Endothelial cell of hepatic sinusoid (primary cell): ENCODE measurements at regions not wholly inside any gene's neighbourhood (a gene's known extent, or its start where the extent isn't known, plus 50 kb on each side); places are given as distances from the start of the nearest gene placed in this dataset.
"Not testable (repeated sequence)": the region's sequence is repeated elsewhere in the genome, so short reads cannot be mapped to it uniquely, and the experiment has no call there.

Experiments
- in situ Hi-C: cut with HindIII; loops from 2 replicates; pipeline ENCODE4 v1.10.0; 2017; ENCODE audit warnings: low sequenced_read_pairs

DNA sequence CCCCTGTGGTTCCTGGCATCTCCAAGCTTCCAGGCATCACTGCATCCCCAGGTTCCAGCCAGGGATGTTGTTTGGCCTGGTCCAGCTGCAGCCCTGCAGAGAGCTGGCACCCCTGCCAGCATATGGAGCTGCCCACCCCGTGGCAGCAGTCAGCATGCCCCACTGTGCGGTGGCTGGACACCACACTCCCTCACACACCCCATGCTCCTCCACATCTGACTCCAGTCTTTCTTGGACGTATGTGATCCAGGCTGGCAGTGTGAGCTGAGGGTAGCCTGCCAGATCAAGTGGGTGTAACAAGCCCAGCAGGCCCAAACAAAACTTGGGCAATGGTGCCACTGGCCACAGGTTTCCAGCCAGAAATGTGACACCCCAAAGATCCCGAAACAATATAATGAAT, 620.4 kb downstream of the RWDD3 start:
- in situ Hi-C loops: no loop called here

DNA sequence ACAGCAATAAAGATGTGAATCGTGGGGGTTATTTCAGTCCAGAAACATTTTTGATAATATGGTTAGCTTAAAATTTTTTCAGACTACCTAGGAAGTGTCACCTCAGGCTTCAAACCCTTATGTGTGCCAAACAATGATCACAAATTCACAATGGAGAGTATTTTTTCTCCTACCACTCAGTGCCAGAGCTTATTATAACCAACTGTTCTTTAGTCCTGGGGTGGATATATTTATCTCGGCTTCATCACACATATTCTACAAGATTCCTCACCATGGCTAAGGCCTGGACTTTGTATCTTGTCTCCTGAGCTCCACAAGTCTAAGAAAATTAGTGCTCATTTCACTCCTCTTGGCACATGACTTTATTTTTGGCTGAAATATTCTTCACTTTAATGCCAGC, 629.1 kb downstream of the RWDD3 start:
- in situ Hi-C loops: no loop called here

DNA sequence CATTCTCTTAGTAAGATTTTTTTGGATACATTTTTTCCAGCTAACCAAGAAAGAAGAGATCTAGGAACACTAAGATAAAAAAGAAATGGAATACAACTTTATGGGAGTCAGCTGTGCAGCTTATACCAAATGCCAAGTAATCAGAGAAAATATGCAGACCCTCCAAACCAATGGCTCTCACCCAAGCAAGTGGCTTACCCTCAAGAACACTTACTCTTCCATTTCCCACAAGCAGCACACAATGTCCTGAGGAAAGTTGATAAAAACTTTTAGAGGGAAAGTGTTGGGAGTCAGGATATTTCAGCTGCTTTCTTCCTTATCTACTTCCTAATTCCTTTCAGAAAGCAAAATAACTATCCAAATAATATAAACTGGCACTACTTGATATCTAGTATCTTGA, 631.8 kb downstream of the RWDD3 start:
- in situ Hi-C loops: no loop called here

DNA sequence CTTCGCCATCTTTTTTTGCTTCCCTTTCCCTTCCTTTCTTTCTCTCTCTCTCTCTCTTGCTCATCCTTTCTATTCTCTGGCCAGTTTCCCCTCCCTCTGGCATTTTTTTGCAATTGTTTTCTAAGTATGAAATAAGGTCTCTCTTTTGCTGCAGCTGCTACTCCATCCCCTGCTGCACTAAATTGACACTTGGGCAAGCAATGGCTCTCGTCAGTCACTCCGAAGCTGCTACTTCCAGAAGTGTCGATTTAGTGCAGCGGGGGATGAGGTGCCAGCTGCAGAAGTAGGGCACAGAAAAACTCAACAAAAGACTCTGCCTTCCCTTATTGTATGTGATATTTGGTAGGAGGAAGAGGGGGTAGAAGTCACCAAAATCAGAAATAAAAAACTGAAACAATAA, 642.3 kb downstream of the RWDD3 start:
- in situ Hi-C loops: no loop called here

DNA sequence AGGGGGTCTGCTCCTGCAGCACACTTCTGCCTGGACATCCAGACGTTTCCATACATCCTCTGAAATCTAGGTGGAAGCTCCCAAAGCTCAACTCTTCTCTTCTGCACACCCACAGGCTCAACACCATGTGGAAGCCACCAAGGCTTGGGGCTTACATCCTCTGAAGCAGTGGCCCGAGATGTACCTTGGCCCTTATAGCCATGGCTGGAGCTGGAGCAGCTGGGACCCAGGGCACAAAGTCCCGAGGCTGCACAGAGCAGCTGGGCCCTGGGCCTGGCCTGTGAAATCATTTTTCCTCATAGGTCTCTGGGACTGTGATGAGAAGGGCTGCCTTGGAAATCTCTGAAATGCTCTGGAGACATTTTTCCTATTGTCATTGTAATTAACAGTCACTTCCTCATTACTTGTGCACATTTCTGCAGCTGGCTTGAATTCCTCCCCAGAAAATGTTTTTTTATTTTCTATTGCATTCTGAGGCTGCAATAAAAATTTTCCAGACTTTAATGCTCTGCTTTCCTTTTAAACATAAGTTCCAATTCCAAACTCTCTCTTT, 645.6 kb downstream of the RWDD3 start:
- in situ Hi-C loops: no loop called here

DNA sequence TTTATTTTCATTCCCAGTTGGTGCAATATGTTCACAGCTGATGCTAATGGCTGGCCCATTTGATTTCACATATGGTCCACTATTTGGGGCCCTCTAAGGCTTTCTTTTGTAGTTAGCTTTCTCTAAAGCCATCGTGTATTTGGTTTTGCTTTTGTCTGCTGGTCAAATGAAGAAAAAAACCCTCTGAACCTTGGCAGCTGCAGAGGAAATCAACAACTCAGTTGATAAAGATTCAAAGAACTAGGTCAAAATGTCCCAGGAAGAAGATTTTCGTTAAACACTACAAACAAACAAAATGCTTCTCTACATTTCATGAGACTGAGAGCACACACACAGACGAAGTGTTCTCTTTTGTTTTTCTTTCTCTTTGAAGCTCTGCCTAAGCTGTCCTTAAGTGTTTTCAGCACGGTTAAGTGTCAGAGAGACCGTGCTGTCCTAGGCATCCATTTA, 655.0 kb downstream of the RWDD3 start:
- in situ Hi-C loops: no loop called here

DNA sequence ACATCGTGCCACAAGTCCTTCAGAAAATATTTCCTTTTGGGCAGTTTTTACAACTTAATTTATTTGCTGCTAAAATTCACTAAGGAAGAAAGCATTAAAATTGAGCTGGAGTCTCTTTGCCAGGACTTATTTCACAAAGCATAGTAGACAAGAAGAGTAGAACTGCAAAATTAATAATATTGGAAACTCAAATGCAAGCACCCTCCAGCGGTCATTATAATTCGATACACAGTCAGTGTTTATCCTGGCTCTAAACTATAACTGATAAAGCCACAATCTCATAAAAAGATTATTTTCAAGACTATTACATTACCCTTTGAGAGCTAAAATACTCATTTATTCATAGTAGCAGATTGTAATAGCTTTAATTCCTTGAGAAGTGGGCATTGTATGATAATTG, 655.4 kb downstream of the RWDD3 start:
- in situ Hi-C loops: no loop called here

DNA sequence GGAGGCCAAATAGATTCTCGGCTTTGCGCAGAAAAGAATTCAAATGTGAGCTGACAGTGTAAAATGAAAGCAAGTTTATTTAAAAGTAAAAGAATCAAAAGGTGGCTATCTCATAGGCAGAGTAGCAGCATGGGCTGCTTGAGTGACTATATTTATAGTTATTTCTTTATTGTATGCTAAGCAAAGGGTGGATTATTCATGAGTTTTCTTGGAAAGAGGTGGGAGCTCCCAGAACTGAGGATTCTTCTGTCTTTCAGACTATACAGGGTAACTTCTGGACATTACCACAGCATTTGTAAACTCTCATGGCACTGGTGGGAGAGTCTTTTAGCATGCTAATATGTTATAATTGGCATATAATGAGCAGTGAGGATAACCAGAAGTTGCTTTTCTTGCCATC, 659.9 kb downstream of the RWDD3 start:
- in situ Hi-C loops: no loop called here

DNA sequence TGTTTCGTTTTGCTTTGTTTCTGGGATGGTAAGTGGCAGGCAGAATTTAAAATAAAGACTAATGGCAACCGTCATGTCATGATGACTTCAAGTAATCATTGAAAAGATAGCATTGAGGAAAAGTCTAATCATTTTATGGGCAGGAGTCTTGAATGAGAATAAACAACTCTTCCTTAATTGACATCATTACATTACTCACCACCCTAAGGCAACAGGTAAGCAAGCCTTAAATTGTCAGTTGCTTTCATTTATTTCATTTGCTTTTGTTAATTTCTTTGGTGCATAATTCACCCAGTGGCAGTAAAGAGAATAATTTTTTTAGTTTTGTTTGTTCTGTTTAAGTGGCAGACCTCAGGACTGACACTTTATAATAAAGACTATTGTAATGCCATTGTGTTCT, 669.0 kb downstream of the RWDD3 start:
- in situ Hi-C loops: no loop called here

DNA sequence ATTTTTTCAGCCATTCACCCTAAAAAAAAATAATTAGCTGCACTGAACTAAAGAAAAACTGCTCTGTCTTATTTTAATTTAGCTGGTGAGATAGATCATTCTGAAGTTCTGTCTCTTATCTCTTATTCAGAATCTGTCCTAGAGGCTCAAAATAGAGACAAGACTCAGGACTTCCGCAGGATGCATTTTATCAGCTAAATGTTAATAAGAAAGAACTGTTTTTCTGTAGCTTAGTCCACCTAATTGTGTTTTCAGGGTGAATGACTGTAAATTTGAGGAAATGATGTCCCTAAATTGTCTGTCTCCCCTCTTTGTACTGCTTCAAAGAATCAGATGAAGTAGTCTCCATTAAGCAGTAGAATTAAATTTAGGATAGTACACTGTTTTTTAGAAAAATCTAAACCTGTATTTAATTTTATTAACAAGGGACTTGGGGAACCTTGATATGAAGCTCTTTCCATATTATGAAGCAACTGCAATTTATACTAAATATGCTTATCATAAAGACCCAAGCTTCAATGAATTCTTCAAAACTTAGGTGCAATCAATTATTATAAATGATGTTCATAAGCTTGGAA, 671.9 kb downstream of the RWDD3 start:
- in situ Hi-C loops: no loop called here

DNA sequence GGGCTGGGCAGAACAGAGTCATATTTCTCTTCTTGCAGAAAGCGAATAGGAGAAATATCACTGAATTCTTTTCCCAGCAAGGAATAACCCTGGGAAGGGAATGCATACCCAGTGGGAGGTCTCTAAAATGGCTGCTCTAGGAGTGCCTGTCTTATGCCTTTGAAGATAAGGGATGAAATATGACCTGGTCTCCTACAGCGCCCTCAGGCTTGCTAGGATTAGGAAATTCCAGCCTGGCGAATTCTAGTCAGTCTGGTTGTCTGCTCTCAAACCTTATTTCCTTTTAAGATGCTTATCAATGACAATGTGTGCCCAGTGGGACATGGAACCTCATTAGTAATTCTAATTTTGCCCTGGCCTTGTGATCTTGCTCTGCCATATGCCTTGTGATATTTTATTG, 677.7 kb downstream of the RWDD3 start:
- in situ Hi-C loops: not testable (repeated sequence)

DNA sequence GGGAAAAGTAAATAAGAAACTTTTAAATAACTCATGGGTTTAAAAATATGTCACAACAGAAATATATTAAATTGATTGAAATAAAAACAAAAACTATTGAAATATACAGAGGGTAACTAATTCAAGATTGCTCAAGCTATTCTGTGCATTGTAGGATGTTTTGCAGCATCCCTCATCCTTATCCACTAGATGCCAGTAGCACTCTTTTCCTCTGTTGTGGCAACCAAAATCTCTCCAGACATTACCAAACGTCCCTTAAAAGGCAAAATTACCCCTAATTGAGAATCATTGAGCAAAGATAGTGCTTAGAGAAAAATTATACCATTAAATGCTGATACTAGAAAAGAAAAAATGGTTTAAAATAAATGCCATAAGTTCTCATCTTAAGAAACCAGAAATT, 682.6 kb downstream of the RWDD3 start:
- in situ Hi-C loops: no loop called here

DNA sequence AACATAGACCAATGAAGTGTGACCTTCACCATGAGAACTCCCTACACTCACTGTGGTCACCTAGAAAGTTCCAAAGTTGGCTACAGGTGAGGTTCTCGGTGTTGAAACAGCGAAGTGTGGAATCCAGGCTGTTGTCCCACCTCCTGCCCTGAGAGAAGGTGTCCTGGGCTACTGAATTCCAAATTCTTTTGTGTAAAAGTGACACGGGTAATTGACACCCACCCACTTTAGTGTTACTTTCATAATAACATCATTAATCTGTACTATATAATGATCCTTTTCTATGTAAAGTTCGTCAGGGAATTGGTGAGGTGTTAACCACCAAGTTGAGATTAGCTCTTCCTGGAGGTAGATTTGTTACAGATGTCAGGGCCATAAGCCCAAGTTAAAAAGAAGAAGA, 690.7 kb downstream of the RWDD3 start:
- in situ Hi-C loops: no loop called here

DNA sequence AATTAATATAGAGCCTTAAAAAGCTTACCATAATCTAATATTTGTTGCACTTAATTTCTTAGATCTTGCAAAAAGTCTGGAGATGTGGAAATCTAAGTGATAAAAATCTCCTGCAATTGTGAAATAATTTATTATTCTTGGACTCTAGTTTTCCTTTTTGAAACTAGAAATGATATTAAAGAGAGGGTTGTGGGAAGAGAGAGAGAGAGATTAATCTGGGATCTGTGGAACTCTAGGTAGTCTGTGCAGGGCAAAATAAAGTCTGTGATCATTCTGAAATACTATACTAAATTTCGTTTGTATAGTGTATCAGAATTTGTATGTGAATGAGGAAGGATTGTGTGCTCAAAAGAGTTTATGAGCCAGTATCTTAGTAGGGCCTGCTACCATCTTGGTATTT, 692.3 kb downstream of the RWDD3 start:
- in situ Hi-C loops: no loop called here

DNA sequence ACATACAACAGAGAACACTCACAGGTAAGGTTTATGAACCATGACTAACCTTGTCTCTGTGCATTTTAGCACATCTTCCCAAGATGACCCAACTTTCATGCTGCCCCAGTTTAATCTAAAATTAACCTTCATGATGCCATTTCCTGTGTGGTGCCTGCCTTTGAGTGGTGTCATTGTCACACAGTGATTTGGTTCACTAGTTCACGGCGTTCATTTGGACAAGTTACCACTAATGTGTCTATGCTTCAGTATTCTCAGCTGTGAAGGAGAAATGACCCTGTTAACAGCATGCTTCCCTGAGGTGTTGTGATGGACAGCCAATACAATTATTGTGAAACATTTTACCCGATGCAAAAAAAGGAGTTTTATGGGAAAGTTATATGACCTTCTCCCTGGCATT, 693.1 kb downstream of the RWDD3 start:
- in situ Hi-C loops: no loop called here

DNA sequence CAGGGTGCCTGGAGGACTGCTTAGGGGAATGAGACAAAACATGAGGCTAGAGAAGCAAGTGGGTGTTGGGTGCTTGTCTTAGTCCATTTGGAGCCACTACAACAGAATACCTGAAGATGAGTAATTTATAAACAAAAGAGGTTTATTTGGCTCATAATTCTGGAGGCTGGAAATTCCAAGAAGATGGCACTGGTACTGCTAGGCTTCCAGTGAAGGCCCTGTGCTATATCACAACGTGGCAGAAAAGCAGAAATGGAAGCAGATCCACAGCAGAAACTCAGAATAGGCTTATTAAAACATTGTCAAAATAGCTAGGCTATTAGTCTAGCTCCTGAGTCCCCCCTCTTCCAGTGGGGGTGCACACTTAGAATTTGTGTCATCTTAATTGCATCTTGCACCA, 701.7 kb downstream of the RWDD3 start:
- in situ Hi-C loops: no loop called here

DNA sequence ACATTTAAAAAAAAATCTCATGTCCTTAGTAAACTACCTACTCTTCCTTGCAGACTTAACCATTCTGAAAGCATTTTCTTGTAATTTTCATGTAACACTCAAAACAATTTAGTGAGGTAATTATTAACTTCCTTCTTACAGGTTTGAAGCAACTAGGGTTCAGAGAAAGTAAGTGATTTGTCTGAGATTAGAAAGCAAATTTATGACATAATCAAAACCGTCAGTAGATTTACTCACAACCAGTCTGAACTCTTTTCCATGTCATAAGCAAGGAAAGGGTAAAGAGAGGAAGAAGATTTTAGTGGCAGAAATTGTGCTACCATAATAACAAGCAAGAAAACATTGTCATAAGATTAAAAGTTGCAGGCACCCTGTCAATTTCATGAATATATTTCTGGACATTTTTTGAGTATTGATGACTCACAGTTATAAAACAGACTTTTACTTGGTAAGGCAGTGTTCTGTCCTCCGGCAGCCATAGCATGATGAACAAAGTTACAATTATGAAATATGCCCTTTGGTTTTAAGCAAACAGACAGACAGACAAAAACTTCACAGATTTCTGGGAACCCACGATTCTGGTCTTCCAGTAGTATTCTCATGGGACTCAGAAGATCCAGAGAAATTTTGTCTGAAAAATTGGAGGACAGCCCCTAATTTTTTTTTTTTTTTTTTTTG, 707.2 kb downstream of the RWDD3 start:
- in situ Hi-C loops: no loop called here

DNA sequence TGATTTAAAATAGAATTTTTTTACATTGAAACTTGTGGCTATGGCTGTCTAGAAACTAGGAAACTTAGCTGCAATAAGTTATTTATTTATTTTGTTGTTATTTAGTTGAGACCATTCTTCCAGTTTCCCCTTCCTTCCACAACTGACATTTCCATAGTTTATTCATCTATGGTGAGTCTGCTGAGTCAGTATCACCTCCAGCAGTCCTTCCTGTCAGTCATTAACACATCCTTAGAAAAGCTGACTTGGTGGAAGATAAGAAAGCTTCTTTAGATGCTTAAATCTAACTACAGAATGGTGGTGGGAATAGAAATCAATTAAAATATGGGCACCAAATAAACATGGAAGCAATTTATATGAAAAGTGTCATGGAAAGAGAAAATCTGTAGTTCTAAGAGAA, 714.0 kb downstream of the RWDD3 start:
- in situ Hi-C loops: no loop called here

DNA sequence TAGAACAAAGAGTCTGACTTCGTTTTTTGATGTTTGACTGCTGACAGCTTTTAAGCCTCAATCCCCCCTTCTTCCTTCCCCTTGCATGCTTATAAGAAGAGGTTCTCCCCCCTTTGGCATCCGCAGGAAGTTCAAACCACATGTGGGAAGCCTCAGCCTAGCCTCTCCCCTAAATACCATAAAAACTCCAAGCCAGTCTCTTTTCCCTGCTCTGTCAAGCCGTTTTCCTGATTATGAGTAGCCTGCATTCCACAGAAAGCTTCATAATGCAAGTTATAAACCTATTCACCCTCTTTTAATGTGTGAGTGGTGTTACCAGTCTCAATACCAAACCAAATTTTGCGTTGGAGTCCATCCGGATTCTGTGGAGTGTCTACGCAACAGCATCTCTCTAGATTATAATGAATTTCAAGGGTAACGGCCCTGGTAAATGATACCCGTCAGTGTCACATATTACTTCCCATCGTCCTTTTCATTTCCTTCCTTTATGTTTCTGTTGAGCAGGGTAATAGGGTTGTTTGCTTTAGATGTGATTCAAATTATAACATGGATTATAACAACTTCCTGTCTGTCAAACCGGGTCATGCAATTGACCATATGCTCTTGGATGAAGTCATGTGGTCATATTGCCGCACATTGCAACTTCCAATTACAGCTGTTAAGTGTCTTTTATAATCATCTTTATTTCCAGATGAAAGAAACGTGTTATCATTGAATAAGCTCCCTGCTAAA, 717.5 kb downstream of the RWDD3 start:
- in situ Hi-C loops: no loop called here

DNA sequence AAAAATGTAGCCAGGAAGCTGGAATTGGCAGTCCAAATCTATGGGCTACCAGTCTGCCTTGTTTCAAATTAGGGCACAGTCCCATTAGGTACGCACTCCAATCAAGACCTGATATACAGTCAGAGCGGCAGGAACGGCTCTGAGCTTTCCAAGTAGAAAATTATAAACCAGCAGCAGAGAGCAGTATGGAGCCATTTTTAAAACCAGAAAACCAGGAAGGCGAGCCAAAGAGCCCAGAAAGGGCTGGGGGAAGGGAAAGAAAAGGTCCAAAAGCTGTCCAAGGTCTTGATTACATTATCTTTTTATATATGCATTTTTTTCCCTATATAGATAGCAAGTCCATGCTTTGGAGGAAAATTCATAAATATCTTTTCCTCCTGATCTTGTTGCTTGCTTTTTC, 719.0 kb downstream of the RWDD3 start:
- in situ Hi-C loops: no loop called here

DNA sequence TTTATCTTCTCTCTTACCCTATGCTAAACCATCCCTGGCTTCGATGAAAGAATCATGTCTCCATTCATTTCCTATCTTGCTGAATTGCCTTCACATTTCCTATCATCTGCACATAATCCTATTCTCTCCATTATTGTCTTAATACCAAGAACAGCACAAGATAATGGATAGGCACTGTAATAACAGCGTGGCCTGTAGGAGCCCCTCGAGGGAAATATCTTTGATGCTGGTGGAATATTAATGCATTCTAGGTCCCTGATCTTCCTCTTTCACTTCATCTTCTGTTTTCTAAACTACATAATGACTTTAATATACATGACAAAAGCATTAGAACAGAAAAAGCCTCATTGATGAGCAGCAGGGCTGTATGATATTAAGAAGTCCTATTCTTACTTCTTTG, 720.6 kb downstream of the RWDD3 start:
- in situ Hi-C loops: no loop called here

DNA sequence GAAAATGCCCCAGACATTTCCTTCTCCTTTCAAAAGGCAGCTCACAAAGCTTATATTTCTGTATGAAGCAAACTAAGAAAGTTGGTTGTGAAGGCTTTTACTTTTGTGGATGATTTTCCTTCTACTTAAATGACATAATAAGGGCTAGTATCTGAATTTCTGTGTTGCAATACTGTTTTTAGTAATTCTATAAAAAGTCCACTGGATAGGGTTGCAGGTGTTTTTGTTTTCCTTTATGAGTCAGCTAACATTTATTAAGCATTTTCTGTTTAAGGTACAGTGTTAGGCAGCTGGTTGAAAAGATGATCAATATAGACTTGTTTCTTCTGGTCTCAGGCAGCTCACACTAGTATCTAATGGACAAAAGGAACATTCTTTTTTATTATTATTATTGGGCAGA, 722.2 kb downstream of the RWDD3 start:
- in situ Hi-C loops: no loop called here
